ENCODE measurements at regions not wholly inside any gene's neighbourhood (a gene's known extent, or its start where the extent isn't known, plus 50 kb on each side); places are given as distances from the start of the nearest gene placed in this dataset.
"Not testable (repeated sequence)": the region's sequence is repeated elsewhere in the genome, so short reads cannot be mapped to it uniquely, and the experiment has no call there.

DNA sequence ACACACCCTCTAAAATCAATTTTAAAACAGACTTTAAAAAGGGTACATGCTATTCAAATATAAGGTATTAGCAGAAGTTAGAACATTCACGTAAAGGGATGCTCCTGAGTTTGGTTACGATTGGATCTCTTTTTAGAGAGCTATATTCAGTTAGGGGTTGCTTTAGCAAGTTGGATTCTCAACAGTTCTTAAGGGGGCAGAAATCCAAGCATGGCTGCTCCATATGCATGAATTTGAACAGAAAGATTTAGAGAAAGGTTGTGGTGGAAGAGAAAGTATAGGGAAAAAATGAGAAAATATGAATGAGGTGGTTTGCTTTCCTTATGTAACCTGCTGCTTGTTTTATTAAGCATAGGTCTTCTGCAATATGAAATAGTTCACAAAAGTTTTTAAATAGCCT, 855.1 kb downstream of the SORCS1 start:
- DNase-seq (ENCODE audit: low read depth in 4 of 4, low spot score in 3 of 4): no peak

DNA sequence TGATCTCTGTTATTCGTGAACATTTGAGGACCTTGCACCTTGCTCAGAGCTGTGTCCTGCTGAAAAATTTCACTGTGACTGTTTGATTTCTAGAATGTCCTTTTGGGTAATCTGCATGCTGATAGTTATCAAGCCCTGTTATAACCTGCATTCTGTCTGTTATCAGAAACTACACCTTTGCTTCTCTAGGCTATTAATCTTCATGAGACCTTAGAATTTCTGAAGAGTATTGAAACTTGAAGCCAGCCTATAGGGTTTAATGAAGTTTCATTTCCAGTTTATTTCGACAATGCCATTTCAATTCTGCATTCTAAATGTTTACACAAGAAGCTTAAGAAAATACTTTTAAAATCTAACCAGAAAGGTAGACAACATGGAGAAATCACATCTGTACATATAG, 856.2 kb downstream of the SORCS1 start:
- no peak for DNase-seq (ENCODE audit: low read depth in 4 of 4, low spot score in 3 of 4)

DNA sequence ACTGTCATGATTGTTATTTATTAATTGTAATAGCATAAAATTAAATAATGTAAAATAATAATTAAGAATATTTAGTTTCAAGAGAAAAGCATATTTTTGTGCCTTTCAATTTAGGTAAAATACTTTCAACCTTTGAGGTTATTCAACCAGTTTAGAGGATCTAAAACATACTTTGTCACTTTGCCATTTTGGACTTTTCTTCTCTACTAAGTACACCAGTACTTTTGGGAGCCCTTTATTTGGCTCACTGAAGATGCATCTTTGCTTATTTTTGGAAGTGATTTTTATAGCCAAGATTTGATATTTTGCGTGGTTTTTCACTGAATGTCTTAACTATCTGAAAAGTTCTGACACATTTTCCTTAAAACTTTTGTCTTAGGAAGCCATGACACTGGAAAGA, 860.5 kb downstream of the SORCS1 start:
- DNase-seq (ENCODE audit: low read depth in 4 of 4, low spot score in 3 of 4): no peak

DNA sequence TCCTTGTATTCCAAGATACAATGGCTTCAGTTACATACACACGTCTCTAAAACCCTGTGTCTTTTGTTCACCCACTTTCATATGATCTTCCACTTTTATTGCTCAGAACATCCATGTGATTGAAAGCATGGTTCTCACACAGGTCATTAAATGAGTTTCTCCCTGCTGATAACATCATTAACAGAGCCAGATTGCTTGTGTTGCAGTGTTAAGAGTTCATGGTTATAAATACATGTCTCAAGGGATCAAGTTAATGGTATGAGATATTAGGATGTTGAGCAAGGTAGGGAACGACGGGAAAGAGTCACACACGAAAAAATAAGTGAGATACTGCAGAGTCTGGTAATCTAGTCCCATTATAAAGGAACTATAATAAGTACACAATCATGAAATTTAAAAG, 861.5 kb downstream of the SORCS1 start:
- no peak for DNase-seq (ENCODE audit: low read depth in 4 of 4, low spot score in 3 of 4)

DNA sequence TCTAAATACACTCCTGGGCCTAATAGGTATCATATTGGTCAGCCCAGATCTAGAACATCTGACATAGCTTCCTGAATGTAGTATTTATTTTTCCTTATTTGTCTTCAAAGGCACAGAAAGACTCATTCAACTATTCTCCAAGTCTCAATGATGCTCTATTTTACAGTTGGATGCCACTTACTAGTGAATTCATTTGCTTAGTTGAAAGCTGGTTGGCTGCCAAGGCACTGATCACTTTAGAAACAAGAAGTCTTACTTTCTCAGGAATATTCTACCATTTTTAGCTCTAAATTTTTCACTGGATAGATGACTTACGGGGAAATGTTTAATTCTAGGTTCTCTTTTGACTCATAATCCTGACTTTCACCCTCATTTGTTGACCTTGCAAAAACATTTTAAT, 863.4 kb downstream of the SORCS1 start:
- DNase-seq (ENCODE audit: low read depth in 4 of 4, low spot score in 3 of 4): no peak

DNA sequence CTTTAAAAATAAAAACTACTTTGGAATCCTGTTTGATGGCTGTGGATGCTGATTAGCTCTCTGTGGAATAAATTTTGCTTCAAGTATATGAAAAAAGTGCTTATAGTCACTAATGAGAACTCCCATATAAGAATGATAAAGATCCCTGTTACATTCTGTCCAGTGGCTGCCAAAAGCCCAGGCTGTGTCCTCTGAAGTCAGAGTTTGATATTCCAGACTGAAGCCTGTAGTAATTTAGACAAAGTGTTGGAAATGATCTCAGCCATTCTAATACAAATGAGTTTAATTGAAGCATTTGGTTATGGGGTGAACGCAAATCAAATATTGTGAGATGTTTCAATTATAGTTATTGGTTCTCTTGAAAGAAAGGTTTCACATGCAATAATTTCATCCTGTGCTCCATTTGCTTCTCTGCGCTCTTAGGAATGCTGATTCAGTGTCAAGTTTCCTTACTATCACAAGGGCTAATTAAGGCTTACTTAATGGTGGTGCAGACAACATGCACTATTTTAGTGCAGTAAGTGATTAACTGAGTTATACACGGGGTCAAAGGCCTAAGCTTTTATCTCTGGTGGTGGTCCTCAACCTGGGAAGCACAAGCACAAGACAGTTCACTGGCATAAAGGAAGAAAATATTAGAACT, 867.6 kb downstream of the SORCS1 start:
- DNase-seq (ENCODE audit: low read depth in 4 of 4, low spot score in 3 of 4): no peak

DNA sequence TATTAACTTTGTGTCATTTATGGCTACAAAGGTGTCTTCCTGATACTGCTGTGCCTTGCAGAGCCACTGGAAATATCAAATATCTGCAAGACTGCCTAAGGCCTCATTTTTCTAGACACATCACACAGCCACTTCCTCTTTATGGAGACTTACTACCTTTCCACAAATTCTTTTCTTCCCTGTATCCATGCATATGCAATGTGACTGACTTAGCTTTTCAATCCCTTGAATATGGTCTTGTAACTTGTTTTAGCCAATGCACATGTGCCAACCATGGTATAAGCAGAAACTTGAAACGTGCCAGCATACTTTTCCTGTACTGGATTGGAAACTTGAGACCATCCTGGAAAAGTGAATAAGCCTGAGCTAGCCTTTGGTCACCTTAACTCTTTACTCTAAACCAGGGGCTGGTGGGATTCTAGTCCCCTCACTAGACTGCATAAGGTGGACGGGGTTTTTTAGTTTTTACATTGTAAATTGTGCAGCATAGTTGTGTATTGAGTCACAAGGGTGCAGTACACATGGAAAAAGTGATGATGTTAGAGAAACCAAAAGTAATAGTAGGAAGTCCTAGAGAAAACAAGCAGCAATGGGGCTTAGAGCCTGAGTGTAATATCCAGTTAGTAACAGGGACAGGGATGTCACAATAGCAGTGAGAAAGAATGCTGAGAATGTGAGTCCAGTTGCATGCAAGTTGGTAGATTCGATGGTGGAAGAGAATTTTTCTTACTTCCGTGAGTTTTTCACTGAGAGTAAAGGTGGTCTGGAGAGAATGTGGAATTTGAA, 879.5 kb downstream of the SORCS1 start:
- no peak for DNase-seq (ENCODE audit: low read depth in 4 of 4, low spot score in 3 of 4)

DNA sequence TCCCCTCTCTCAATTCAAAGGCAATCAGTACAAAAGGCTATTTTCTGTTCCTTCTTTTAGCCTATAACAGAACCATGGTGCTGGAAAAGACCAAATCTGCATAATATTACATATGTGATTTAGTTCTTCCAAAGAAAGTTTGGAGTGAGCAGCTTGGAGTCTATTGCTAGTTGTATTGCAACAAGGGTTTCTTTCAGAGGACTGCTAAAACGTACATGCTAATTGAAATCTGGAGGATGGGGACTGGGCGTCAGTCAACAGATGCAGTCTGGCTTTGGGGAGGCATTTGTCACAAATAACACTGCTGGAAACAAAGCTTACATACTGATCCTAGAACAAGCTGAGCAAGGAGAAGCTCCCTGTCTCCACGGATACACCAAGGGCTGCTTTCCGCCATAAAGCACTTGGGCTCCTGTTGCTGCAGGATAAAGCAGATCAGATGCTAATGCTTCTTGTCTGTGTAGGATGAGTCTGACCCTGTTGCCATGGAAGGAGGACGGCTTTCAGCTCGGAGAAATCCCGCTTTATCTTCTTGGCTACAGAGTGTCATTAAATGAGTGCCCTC, 883.5 kb downstream of the SORCS1 start:
- DNase-seq (ENCODE audit: low read depth in 4 of 4, low spot score in 3 of 4): no peak

DNA sequence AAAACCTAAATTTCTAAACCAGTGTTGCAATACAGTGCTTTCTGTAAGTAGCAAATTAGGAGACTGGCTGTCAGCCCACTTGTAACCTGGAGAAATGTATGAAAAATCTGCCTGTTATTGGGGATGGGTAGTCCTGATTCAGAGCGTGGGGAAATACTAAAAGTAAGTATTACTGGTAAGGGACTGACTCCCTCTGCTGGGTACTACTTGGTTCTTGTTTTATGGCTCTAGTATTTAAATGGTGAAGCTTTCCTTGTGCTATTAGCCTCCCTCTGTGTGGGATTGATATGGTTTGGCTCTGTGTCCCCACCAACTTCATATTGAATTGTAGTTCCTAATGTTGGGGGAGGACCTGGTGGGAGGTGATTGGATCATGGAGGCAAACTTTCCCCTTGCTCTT, 886.1 kb downstream of the SORCS1 start:
- DNase-seq (ENCODE audit: low read depth in 4 of 4, low spot score in 3 of 4): peak in 2 of 4 donors; percentile 5

DNA sequence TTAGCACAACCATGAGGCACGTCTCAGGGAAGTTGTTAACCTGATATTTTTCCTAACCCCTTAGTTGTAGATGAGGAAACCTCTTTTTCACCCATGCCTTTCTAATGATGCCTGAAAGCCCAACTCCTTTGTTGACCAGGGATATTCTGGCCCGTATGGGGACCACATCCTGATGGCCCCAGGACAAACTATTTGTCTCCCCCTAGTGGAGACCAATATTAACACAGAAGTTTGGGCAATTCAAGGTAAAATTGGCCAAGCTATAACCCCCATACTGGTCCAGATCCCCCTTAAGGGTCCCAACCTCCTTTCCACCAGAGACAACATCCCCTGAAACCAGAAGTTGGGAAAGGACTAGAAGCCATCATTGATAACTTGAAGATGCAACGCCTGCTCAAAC, 893.3 kb downstream of the SORCS1 start:
- DNase-seq (ENCODE audit: low read depth in 4 of 4, low spot score in 3 of 4): no peak

DNA sequence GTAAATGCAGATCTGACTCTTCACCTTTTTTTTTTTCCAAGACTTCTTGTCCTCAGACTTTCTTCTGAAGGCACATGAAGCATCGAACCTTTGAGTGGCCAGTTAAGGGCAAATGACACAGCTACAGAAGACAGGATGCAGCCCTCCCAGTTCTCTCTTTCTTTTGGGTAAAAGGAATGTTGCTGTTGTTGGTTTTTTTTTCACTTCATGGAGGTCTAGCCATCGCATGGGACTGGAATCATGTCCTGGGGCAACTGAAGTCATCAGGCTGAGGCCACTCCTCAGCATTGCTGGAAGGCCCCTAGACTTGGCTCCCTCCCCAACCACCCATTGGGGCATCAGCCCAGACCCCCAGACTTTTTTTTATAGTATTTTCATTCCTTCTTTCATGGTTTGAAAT, 896.5 kb downstream of the SORCS1 start:
- DNase-seq (ENCODE audit: low read depth in 4 of 4, low spot score in 3 of 4): no peak

DNA sequence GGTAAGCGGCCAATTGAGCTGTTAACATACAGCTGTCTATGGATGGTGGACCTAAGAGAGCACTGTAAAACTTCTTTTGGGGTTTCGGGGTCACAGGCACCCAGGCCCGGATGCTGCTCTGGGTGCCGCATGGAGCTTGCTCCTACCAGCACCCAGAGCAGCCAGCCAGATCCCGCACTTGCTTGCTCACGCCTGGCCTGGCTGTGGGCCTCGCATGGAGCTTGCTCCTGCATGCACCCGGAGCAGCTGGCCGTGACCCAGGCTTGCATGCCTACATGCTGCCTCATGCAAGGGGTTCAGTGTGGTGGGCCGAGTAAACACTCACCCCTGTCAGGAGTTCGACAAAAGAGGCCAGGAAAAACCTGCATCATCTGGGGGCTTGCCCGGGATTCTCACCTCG, 896.9 kb downstream of the SORCS1 start:
- DNase-seq (ENCODE audit: low read depth in 4 of 4, low spot score in 3 of 4): no peak

DNA sequence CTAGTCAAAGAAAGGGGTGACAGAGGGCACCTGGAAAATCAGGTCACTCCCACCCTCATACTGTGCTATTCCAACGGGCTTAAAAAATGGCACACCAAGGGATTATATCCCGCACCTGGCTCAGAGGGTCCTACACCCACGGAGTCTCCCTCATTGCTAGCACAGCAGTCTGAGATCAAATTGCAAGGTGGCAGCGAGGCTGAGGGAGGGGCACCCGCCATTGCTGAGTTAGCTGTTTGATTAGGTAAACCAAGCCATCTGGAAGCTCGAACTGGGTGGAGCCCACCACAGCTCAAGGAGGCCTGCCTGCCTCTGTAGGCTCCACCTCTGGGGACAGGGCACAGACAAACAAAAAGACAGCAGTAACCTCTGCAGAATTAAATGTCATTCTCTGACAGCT, 907.1 kb downstream of the SORCS1 start:
- DNase-seq (ENCODE audit: low read depth in 4 of 4, low spot score in 3 of 4): not testable (repeated sequence)

DNA sequence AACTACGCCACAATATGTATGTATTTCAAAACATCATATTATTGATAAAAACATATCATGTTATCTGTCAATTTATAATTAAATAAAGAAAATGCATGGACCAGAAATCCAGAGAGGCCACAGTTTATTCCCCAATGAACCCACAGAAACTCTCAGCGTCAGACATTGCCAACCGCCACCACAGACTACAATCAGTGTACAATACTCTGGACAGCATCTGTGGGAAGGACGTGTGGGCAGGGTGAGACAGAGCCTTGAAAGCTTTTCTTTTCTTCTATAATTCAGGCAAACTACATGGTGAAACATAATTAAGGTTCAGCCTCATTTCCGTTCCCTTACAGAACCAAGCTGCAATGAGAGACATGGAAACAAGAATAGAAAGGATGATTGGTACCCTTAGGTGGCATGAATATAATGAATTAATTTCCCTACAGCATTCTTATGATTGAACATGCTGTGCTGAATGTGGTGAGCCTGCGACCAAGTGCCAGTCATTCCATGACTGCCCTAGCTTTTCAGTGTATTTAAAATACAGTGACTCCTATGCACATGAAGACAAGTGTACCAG, 909.3 kb downstream of the SORCS1 start:
- no peak for DNase-seq (ENCODE audit: low read depth in 4 of 4, low spot score in 3 of 4)

DNA sequence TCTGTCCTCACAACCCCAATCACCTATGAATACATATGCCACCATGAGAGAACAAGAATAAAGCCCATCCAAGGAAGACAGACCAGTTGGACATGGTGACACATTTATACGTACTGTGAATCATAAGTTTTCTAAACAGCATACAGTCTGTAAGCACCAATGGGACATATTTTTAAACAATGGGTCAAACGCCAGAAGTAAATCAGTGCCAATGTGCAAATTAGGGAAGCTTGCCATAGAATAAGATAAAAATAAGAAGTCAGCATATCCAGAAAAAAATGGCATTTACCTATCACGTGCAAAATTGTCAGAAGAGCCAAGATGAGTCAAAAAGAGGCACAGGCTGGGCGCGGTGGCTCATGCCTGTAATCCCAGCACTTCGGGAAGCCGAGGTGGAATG, 910.4 kb downstream of the SORCS1 start:
- DNase-seq (ENCODE audit: low read depth in 4 of 4, low spot score in 3 of 4): no peak

DNA sequence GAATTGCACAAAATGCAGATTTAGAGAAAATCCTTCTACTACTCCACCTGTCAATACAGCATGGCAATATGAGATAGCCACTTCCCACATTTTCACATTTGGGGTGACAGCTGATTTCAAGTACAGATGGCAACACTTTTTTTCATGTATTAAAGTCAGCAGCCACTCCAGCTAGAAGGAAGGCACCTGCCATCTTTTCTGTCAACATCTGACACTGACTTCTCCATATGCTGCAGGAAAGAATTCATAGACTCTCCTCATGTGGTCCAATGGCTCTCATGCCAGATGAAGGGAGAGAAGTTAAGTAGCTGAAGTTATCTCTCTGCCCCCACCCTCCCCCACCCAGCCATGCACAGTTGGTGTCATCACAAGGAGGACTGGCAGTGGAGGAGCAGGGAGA, 912.0 kb downstream of the SORCS1 start:
- DNase-seq (ENCODE audit: low read depth in 4 of 4, low spot score in 3 of 4): no peak

DNA sequence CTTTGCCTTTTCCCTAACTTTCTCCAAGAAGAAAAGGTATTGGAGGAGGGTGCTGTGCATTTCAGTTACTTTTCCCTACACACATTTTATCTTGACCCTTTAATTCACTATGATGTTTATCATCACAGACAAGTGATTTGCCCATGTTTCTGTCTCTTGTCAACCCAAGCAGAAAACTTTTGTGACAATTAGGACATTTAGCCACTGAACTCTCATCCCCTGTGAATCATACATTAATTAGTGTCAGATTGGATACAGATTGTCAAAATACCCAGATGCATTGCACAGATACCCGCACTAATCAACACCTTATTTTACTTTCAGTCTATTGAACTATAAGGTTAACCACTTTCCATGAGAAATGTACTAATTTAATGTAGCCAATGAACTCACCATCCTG, 912.9 kb downstream of the SORCS1 start:
- DNase-seq (ENCODE audit: low read depth in 4 of 4, low spot score in 3 of 4): no peak

DNA sequence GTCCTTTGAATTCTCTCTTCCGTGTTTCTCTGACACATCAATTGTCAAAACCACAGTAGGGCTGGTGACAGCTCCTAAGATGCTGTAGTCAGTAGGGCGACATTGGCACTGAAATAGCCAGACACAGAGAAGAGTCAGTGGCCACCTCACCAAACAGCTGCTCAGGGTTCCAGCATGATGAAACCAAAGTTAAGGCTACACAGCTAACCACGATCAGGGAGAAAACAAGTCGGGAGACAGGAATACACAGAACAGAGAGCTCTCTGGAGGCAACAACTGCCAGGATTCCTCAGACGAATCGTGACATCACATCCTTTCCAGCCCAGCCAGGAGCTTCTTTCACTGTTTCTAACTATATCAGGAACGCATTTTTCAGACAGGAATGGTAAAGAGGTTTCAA, 922.2 kb downstream of the SORCS1 start:
- no peak for DNase-seq (ENCODE audit: low read depth in 4 of 4, low spot score in 3 of 4)

DNA sequence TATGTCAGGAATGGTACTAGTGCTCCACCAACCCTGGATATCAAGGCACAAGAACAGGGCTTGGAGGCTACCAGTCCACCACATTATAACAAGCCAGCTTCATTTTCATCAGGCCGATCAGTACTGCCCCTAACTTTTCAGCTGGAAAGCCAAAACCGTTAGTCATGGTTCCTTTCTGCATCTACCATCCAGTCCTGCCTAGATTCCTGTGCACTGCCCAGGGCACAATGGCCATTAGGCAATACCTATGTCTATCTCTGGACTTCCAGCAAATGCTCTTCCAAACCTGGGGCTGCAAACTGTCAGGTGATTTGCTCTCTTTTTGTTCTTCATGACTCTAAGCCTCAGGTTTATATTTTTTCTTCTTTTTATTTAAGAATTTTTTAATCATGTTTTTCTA, 937.7 kb downstream of the SORCS1 start:
- DNase-seq (ENCODE audit: low read depth in 4 of 4, low spot score in 3 of 4): no peak

DNA sequence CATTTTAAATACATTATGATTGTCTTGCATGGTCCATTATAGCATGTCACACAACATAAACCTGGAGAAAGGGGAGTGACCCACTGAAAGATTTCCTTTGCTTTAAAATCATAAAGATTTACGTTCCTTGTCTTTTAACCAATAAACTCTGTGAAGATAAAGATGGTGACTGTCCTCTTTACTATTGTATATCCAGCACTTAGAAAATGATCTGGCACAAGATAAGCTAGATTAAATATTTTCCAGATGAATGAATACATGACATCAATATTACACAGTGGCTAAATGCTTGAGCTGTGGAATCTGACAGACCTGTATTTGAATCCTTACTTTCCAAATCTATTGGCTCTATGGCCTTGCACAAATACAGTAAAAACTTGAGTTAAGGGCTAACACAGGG, 938.4 kb downstream of the SORCS1 start:
- no peak for DNase-seq (ENCODE audit: low read depth in 4 of 4, low spot score in 3 of 4)

DNA sequence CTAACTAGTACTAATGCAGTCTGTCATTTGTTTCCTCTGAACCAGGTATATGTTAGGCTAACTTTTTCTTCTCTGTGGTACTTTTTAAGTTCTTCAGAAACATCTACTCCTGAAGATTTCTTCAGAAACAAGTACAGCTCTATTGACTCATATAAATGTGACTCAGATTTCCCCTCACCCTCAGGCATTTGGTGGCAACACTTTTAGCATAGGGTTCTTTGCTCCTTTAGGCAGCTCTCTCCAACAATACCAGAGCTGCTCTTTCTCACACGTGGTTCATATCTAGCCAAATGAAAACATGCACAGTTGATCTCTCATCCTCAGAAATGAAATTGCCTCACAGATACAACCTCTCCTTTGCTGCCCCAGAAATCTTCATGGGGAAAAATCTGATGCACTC, 939.8 kb downstream of the SORCS1 start:
- no peak for DNase-seq (ENCODE audit: low read depth in 4 of 4, low spot score in 3 of 4)

DNA sequence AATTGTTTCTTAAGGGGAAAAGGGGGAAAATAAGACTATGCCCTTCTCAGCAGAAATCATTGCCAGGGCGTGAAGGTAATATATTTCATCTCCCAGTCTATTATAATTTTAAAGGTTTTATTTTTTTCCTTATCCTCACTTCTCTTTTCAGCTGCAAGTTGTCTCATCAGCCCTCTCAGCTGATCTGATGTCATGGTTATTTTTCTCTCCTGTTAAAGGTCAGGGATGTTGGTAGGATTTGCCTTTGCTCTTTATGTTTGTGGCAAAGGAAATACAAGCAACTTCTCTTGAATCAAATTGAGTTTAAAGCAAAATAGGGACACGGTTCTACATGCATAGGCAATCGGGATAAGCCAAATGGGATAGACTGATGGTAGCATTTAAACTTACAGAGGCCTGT, 946.9 kb downstream of the SORCS1 start:
- DNase-seq (ENCODE audit: low read depth in 4 of 4, low spot score in 3 of 4): no peak
